ENCODE measurements at regions not wholly inside any gene's neighbourhood (a gene's known extent, or its start where the extent isn't known, plus 50 kb on each side); places are given as distances from the start of the nearest gene placed in this dataset.

DNA sequence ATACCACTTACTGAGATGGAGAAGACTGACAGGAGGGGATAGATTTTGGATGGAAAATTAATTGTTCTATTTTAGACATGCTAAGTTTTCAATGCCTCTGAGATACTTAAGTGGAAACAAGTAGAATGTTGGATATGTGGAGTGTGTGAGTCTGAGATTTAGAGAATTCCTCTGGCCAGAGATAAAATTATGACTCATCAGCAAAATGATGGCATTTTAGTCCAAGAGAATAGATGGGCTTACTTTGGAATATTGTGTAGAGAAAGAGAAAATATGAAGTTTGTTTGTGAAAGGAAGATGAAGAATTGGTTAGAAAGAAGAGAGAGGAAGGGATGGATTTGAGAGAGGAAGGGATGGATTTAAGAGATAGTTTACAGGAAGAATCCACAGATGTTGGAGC is 108.6 kb upstream of the PPP1R2C start:
- TF ChIP-seq, protein P1, sequence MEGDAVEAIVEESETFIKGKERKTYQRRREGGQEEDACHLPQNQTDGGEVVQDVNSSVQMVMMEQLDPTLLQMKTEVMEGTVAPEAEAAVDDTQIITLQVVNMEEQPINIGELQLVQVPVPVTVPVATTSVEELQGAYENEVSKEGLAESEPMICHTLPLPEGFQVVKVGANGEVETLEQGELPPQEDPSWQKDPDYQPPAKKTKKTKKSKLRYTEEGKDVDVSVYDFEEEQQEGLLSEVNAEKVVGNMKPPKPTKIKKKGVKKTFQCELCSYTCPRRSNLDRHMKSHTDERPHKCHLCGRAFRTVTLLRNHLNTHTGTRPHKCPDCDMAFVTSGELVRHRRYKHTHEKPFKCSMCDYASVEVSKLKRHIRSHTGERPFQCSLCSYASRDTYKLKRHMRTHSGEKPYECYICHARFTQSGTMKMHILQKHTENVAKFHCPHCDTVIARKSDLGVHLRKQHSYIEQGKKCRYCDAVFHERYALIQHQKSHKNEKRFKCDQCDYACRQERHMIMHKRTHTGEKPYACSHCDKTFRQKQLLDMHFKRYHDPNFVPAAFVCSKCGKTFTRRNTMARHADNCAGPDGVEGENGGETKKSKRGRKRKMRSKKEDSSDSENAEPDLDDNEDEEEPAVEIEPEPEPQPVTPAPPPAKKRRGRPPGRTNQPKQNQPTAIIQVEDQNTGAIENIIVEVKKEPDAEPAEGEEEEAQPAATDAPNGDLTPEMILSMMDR (IDR thresholded peaks at IDR 0.05): no peak
- TF ChIP-seq EZH2 (IDR thresholded peaks at IDR 0.05; ENCODE audit: borderline replicate concordance, insufficient read depth, low read depth, low read length, poor library complexity, severe bottlenecking): no peak

Data from B cell (primary cell).